ENCODE measurements at regions not wholly inside any gene's neighbourhood (a gene's known extent, or its start where the extent isn't known, plus 50 kb on each side); places are given as distances from the start of the nearest gene placed in this dataset.

DNA sequence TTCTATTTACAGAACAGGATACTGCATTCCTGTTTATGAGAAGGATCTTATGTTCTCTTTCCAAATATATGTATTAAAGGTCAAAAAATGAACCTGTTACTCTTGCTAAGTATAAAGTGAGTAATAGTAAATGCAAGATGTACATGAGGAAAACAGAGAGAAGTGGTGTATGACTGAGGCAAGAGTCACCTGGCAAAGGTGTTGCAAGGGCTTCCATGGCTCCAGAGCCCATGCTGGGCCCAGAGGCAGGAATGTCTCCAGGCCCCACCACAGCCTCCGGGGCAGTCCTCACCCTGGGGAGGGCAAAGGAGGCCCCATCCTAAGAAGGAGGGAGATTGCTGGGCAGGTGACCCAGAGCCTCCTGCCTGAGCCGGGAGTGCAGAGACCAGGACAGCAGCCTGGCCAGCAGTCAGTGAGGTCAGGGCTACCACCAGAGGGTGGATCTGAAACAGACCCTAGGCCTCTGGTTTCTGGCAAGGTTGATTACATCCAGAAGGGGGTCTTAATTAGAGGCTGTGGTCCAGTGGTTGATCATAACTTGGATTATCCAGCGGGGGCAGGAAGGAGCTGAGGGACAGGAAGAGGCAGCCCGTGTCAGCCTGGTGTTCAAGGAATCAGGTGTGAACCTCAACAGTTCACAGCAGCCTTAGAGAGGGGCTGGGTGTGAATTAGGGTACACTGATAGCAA is 57.3 kb upstream of the CPLX2 start:
- TF ChIP-seq POLR2A (IDR thresholded peaks at IDR 0.05) (no peak), EP300 (IDR thresholded peaks at IDR 0.05) (no peak)
- TF ChIP-seq, protein P1, sequence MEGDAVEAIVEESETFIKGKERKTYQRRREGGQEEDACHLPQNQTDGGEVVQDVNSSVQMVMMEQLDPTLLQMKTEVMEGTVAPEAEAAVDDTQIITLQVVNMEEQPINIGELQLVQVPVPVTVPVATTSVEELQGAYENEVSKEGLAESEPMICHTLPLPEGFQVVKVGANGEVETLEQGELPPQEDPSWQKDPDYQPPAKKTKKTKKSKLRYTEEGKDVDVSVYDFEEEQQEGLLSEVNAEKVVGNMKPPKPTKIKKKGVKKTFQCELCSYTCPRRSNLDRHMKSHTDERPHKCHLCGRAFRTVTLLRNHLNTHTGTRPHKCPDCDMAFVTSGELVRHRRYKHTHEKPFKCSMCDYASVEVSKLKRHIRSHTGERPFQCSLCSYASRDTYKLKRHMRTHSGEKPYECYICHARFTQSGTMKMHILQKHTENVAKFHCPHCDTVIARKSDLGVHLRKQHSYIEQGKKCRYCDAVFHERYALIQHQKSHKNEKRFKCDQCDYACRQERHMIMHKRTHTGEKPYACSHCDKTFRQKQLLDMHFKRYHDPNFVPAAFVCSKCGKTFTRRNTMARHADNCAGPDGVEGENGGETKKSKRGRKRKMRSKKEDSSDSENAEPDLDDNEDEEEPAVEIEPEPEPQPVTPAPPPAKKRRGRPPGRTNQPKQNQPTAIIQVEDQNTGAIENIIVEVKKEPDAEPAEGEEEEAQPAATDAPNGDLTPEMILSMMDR (IDR thresholded peaks at IDR 0.05) = no peak
- H3K4me3 ChIP-seq = no peak overlapping the region
- H3K36me3 ChIP-seq = no peaks in the 10 kb centered on the region
- 51 to 68% (median 60%) methylated on average over 4 of the region's 4 CpGs for WGBS, 3 donors
- H3K4me1 ChIP-seq (ENCODE audit: insufficient read depth) = no peaks in the 10 kb centered on the region
- intact Hi-C loops (cut with DNase I) = no loop called here
- no peak overlapping the region for H3K27ac ChIP-seq
- no peaks in the 10 kb centered on the region for H3K27me3 ChIP-seq
- no peak for DNase-seq
- H3K9me3 ChIP-seq = no peaks in the 10 kb centered on the region

DNA sequence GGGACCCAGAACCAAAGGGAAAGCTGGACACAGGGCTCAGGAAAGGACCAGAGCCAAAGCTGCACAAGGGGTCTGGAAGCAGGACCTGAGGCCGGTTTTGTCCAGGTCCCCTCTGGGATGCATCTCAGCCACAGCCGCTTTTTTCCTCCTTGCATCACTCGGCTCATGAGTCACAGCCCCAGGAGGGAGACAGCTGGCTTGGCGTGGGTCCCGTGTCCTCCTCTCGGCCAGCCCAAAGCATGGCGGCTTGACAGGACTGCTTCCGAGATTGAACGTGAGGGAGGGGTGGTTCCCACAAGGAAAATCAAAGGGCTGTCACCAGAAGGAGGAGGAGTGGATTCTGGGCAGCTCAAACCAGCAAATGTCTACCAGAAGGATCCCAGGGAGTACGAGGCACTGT is 56.7 kb upstream of the CPLX2 start:
- no peak overlapping the region for H3K27ac ChIP-seq
- H3K4me1 ChIP-seq (ENCODE audit: insufficient read depth) = no peaks in the 10 kb centered on the region
- WGBS, 3 donors = 10 to 23% (median 16%) methylated on average over 10 of the region's 10 CpGs
- H3K27me3 ChIP-seq = no peaks in the 10 kb centered on the region
- TF ChIP-seq EP300 (IDR thresholded peaks at IDR 0.05) = no peak
- no peak for DNase-seq
- H3K36me3 ChIP-seq = no peaks in the 10 kb centered on the region
- no peak overlapping the region for H3K4me3 ChIP-seq
- H3K9me3 ChIP-seq = no peaks in the 10 kb centered on the region
- intact Hi-C loops (cut with DNase I) = no loop called here

DNA sequence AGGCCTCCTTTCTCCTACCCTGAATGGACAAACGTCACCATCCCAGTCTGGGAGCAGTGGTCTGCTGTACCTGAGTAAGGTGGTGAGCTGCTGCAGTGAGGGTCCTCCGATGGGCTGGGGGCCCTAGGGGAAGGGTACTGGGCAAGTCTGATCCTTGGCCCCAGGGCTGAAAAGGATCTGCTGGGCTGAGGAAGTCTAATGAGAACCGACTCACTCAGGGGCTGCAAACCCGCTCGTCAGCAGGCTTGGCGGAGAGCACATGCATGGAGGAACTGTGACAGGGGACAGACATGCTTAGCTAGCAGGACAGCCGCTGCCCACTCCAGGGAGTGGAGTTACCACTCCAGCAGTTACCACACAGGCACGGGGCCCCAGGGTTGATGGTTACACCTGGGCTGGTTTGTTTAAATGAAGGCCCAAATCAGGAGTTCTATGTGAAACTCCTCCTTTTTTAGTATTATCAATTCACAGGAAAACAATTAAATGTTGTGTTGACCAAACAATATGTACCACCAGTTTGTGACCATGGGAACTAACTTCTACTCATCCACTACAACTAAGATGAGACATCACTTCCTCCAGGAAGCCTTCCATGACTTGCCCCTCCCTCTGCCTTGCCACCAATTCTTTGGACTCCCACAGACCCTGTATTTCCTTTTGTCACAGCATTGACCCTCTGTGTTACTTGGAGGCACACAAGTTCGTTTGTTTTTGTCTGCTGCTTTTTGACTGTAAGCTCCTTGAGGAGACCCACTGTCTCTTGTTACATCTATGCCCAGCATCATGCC is 56.1 kb upstream of the CPLX2 start:
- no peak for DNase-seq
- TF ChIP-seq POLR2A (IDR thresholded peaks at IDR 0.05) = no peak
- TF ChIP-seq, protein P1 (IDR thresholded peaks at IDR 0.05) = no peak
- TF ChIP-seq EP300 (IDR thresholded peaks at IDR 0.05) = no peak
- Histone ChIP-seq H3K36me3 (no peaks in the 10 kb centered on the region), H3K9me3 (no peaks in the 10 kb centered on the region), H3K27me3 (no peaks in the 10 kb centered on the region), H3K4me3 (no peak overlapping the region), H3K27ac (no peak overlapping the region), H3K4me1 (ENCODE audit: insufficient read depth) (no peaks in the 10 kb centered on the region)
- intact Hi-C loops (cut with DNase I) = no loop called here
- WGBS, 3 donors = 79 to 90% (median 88%) methylated on average over 9 of the region's 9 CpGs

DNA sequence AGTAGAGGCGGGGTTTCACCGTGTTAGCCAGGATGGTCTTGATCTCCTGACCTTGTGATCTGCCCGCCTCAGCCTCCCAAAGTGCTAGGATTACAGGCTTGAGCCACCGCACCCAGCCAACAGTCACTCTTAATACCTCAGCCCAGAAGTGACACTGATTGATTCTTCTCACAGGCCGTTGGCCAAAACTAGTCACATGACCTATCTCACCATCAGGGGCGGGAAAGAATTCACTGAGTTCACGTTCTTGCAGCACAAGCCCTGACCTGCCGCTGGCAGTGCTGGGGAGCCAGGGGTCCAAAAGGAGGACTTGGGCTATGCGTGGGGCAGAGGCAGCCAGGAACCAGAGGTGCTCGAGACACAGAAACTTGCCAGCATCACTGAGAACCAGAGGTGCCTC is 55.0 kb upstream of the CPLX2 start:
- no peaks in the 10 kb centered on the region for H3K27me3 ChIP-seq
- WGBS, 3 donors = 52 to 60% (median 57%) methylated on average over 10 of the region's 10 CpGs
- H3K9me3 ChIP-seq = no peaks in the 10 kb centered on the region
- no peak overlapping the region for H3K4me3 ChIP-seq
- no peak for DNase-seq
- no peak for TF ChIP-seq POLR2A (IDR thresholded peaks at IDR 0.05)
- no peak for TF ChIP-seq EP300 (IDR thresholded peaks at IDR 0.05)
- TF ChIP-seq, protein P1 (IDR thresholded peaks at IDR 0.05) = no peak
- H3K4me1 ChIP-seq (ENCODE audit: insufficient read depth) = no peaks in the 10 kb centered on the region
- no peaks in the 10 kb centered on the region for H3K36me3 ChIP-seq
- H3K27ac ChIP-seq = no peak overlapping the region
- intact Hi-C loops (cut with DNase I) = no loop called here

DNA sequence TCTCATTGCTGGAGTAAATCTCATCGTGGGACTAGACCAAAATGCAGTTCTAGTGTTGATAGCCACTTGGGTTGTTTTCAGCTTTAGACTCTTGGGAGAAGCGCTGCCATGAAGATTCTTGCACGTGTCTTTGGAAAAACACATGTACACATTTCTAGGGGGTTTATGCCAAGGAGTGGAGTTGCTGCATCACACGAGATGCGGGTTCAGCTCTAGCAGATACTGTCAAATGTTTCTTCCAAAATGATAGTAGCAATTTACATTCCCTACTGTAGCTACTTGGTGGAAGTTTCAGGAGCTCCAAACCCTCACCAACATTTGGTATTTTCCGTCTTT is 52.3 kb upstream of the CPLX2 start:
- no peak for DNase-seq
- TF ChIP-seq, protein P1 (IDR thresholded peaks at IDR 0.05) = no peak
- TF ChIP-seq EP300 (IDR thresholded peaks at IDR 0.05) (no peak), POLR2A (IDR thresholded peaks at IDR 0.05) (no peak)
- no peaks in the 10 kb centered on the region for H3K36me3 ChIP-seq
- H3K9me3 ChIP-seq = no peaks in the 10 kb centered on the region
- no peak overlapping the region for H3K4me3 ChIP-seq
- no peak overlapping the region for H3K27ac ChIP-seq
- no peaks in the 10 kb centered on the region for H3K27me3 ChIP-seq
- intact Hi-C loops (cut with DNase I) = no loop called here
- WGBS, 3 donors = 86 to 90% (median 89%) methylated on average over 6 of the region's 6 CpGs
- no peaks in the 10 kb centered on the region for H3K4me1 ChIP-seq (ENCODE audit: insufficient read depth)

Data from ovary (tissue), 7 donors.